ENCODE measurements at regions not wholly inside any gene's neighbourhood (a gene's known extent, or its start where the extent isn't known, plus 50 kb on each side); places are given as distances from the start of the nearest gene placed in this dataset.

DNA sequence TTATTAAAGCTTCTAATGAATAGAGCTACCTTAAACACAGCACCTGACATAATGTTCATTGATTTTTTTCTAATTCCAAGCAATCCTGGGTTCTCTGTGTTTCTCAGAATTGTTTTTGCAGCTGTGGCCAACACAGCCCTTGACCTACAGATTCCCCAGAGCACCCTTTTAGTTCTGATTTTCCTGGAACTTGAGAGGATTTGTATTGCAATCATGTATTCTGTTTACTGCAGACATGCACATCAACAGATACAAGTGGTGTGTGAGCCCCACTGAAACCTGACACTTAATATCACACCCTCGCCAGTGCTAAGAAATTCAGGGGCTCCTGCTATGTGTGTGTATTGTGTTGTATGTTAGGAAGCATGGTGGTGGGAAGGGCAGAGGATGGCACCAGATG, 344.2 kb upstream of the POM121L12 start:
- no peak for TF ChIP-seq POLR2AphosphoS5 (IDR thresholded peaks at IDR 0.05)
- TF ChIP-seq, protein P1, sequence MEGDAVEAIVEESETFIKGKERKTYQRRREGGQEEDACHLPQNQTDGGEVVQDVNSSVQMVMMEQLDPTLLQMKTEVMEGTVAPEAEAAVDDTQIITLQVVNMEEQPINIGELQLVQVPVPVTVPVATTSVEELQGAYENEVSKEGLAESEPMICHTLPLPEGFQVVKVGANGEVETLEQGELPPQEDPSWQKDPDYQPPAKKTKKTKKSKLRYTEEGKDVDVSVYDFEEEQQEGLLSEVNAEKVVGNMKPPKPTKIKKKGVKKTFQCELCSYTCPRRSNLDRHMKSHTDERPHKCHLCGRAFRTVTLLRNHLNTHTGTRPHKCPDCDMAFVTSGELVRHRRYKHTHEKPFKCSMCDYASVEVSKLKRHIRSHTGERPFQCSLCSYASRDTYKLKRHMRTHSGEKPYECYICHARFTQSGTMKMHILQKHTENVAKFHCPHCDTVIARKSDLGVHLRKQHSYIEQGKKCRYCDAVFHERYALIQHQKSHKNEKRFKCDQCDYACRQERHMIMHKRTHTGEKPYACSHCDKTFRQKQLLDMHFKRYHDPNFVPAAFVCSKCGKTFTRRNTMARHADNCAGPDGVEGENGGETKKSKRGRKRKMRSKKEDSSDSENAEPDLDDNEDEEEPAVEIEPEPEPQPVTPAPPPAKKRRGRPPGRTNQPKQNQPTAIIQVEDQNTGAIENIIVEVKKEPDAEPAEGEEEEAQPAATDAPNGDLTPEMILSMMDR (IDR thresholded peaks at IDR 0.05): no peak
